ENCODE measurements at regions not wholly inside any gene's neighbourhood (a gene's known extent, or its start where the extent isn't known, plus 50 kb on each side); places are given as distances from the start of the nearest gene placed in this dataset.

DNA sequence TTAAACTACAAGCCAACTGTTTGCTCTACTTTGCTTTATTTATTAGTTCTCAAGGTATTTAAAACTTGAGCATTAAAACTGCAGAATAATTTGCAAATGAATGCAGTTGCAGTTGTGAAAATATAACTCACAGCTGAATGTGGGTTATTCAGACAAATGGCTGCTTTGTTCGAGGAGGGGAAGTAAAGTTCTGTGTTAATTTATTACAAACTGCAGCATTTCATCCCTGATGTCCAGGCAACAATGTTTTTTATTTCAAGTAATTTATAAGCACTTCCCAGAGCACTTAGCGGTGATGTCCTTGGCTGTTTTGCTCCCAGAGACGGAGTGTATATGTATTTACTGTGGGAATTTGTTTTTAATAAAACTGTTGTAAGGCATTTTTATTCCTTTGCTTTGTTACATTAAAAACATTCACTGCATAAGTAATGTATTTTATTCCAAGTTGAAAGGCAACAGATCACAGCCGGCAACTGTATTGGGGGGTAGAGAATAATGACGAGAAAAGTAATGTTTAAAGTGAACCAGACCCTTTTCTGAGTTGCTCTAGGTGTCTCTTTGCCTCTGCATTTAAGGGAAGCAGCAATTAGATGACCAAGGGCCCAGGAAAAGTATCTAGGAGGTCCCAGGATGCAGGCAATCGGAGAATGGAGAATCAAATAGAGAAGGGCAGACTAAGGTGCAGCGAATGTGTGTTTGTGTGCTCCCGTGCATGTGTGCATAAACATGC lies 291.2 kb upstream of the SALL1 start:
- DNase-seq, result no peak

DNA sequence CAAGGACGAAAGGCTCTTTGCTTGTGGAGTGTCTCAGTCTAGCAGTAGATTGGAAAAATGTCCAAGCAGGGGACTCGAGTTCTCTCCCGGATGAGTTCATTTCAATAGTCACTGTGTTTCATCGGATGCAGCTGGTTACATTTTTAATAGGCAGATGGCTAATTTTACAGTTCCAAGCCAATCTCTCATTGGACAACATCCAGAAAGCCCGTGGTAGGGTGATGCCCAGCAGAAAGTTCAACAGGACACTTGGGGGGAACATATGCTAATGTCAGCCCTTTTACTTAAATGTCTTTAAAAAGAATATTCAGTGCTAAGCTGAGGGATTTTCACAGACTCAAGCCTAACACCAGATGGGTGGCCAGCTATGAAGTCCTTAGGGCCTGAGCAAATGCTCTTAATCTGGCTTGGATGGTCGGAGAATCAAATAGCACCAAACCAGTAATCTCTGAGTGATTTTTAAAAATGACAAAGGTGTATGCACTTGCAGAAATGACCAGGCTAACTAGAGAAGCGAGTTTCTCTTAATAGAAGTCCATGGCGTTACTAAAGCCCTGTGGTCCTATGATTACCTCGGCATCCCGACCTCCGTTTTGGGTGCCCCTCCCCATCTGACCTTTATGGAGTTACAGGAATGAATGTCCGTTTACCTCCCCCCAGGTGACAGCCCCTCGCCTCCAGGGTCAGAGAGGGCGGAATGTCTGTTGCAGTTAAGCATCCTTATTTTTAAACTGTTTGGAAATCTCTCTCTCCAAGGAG lies 289.2 kb upstream of the SALL1 start:
- DNase-seq, result no peak

- DNase-seq, result no peak
Measured at GRCh38 chr16:51439271-51439670, 288.2 kb upstream of the SALL1 start.

DNA sequence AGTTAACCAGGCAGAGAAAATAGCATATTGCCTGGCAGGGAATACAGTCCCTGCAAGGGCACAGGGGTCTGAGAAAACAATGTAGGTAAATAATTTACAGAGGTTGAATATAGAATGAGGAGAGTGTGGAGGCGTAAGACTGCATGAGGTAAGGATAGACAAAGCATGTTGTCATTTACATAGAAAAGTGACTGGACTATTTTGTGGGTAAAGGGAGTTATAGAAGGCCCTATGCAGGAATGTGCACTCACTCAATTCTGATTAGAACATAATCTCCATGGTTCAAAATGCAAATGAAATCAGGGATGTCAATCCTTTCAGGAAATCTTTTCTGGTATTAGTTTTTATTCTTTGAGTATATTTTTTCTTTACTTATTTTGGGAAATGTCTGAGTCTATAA lies 285.7 kb upstream of the SALL1 start:
- no peak for DNase-seq

DNA sequence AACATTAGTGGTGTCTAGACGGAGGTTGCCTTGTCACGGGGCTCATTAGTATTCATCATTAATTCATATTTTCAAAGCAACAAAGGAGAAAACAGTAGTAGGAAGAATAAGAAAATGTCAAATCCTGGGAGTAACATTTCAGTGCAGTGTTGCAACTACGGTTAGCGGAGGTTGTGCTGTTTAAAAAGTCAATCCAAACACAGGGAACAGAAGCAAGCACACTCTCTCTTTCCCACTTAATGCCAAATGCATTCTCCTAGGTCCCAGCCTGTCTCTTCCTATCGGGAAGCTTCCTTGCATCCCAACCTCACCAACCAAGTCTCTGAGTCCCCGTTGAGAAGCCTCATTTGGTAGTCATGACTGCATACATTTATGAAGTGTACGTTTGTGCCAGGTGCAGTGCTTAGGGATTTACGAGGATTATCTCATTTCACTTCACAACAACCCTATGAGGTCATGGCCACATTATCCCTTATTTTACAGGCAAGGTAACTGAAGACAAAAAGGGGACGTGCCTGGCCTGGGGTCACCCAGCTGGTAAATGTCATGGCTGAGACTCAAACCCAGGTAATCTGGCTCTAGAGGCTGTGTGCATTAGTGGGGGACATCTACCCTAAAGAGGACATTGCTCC lies 283.6 kb upstream of the SALL1 start:
- DNase-seq, result no peak

DNA sequence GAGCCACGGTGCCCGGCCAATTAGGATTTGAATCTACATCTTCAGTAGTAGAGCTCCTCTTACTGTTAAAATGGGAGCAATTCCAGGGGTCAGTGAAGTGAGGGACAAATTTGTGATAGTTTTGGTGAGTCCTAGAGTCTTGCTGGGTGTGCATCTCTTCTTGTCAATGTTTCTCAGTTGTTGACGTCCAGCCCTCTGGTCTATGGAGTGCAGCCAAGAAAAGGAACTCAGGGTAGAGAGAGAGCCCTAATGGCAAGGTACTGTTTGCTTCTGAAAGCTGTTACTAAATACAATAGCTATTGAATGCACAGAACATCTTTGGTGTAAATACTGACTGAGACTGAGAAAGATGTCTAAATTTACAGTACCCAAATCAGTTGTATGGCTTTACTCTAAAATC lies 282.5 kb upstream of the SALL1 start:
- DNase-seq, result no peak

DNA sequence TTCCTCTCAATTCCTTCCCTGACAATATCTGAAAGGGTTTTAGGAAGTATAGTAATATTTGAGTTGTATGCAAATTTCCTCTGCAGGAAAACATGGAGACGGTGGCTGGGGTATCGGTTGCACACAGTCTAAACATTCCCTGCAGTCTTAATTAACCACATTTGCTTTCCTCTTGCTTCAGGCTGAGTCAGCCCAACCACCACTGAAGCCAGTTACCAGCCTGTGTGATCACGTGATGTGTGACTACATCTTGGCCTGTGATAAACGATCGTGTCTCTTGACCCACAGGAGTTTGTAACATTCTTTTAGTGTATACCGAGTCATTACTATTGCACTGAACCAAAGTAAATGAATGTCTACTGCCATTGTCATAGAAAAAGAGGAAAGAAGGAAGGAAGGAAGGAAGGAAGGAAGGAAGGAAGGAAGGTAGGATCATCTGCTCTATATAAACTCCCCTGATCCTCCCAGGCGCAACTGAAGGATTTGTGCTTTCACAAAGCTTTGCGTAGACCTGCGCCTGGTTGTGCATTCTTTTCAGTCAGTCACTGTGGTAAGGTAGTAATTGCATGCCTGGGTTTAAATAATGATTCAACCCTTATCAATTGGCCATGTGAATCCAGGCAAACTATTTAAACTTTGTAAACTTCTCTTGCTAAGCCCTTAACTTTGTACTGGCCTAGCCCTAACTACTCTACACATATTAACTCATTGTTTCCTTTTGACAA lies 280.6 kb upstream of the SALL1 start:
- no peak for DNase-seq

DNA sequence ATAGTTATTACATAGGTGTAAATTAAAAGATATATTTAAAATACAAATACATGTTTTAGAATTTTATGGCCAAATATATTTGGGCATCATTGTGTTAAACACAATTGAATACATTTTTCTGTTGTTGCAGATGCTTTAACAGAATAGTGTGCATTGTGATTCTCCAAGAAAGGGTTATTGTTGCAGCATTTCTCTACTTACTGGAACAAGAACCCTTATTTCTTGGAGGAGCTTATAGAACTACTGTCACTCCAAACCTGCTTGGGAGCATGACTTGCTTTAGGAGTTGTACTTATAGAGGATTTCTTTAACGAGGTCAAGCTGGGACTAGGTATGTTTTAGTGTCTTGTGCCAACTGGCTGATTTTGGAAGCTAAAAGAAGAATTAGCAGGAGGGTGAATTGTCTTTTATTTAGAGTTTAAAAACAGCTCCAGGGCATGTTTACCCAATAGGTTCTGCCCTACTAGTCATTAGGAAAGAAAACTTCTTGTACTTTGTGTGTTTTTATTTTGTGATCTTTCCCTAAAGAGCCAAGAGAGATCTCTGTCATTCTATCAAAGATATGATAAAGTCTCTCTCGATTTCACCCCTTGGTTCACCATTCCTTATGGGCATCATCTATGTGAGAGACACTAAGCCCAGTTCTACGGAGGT lies 279.8 kb upstream of the SALL1 start:
- no peak for DNase-seq

- DNase-seq, result no peak
Measured at GRCh38 chr16:51429041-51429440, 278.0 kb upstream of the SALL1 start.

- DNase-seq, result no peak
Measured at GRCh38 chr16:51427085-51427484, 276.0 kb upstream of the SALL1 start.

GRCh38 chr16:51426276-51426675 lies 275.2 kb upstream of the SALL1 start:
- DNase-seq, result no peak

DNA sequence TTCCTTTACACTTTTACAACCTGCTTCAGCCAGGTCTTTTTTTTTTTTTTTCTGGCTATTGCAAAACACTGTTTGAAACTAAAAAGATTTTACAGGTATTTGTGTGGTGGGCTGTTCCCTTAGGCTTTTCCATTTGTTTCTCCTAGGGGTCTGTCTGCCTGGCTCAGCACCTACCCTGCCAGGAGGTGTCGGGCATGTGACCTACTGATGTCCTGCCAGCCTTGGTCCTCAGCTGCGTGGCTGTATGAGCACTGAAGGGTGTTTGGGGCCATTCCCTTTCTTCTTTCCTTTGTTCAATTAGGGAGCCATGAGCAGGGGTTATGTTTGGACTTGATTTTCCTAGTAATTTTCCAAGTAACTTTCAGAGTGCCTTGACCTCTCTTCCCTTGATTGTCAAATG lies 269.2 kb upstream of the SALL1 start:
- DNase-seq, result no peak

DNA sequence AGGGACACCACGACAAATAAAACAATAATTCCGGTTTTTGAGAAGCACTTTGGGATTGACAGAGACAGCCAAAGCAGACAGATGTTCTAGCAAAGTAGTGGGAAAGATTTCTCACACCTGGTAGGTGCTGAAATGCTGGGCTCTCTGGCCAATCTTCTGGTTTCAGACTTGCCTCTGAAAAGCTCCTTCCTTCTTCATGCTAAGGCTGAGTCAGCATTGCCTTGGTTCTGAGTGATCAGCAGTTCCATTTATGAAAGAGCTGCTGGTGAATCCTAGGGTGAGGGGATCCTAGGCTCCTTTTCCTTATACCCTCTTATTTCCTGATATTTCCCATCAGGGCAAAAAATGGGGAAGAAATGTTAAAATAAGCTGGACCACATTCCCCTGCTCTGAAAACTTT lies 268.7 kb upstream of the SALL1 start:
- DNase-seq, result no peak

DNA sequence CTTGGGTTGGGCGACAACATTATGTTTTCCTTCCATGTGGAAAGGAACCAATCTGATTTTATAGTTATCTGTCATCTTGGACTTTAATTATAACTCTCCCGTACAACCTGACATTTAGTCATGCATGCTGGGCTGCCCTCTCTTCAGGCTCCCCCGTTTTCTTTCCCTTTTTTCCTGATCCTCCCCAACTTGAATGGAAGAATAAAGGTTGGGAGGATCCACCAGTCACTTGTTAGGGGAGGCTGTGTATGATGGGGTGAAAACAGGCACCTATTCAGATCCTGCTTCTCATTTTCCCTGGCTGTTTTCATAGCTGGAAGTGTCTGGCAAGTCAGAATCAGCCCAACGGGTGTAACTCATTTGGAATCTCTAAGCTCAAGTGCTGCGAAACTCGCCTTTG lies 267.2 kb upstream of the SALL1 start:
- no peak for DNase-seq

- DNase-seq, result no peak
Measured at GRCh38 chr16:51416926-51417325, 265.9 kb upstream of the SALL1 start.

DNA sequence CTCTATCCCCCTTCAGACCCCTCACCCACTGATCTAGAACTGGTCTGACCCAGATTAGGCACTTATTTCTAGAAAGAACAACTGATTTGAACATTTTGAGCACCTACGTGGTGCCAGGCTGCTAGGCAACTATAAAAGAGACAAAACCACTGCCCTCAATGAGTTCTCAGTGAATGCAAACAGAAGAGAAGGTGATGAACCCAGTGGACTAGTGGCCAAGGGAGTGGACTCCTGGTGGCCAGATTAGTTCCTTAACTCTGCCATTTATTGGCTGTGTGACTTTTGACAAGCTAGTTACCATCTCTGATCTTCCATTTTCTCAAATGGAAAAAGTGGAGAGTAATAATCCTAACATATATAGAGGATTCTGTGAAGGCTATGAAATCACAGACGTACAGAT lies 259.1 kb upstream of the SALL1 start:
- no peak for DNase-seq

- no peak for DNase-seq
Measured at GRCh38 chr16:51409001-51409675, 258.1 kb upstream of the SALL1 start.

GRCh38 chr16:51408357-51408756 lies 257.3 kb upstream of the SALL1 start:
- no peak for DNase-seq

DNA sequence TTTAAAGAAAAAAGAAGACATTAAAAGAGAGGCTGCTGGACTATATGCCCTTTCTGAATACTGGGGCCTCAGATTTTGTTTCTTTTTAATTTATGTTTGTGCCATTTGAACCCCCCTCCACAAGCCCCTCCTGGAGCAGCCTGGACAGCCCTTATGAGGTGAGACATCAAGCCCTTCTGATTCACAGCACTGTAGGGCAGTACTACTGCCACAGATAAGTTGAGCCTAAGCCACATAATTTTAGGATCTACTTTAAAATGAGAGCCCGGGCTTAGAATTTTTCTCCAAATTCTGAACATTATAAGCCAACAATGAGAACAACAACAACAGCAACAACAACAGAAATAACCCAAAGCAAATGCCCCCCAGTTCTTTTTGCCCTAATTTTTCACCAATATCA lies 256.9 kb upstream of the SALL1 start:
- no peak for DNase-seq

- no peak for DNase-seq
Measured at GRCh38 chr16:51407199-51407598, 256.1 kb upstream of the SALL1 start.

DNA sequence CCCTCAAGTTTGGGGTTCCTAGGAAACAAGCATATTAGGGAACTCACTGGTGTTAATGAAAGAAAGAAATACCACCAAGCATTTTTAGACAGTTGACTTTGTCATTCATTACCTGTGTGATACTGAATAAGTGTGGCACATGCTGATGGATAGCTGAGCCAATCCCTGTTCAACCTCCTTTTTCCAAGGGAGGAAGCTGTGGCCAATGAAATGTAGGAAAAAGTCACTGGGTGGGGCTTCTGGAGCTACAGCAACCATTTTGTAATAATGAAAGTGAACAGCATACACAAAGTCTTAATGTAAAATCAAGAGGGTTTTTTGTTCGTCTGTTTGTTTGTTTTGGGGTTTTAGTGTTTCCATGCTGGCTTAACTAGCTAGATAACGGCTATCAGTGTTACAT lies 254.3 kb upstream of the SALL1 start:
- DNase-seq, result no peak

DNA sequence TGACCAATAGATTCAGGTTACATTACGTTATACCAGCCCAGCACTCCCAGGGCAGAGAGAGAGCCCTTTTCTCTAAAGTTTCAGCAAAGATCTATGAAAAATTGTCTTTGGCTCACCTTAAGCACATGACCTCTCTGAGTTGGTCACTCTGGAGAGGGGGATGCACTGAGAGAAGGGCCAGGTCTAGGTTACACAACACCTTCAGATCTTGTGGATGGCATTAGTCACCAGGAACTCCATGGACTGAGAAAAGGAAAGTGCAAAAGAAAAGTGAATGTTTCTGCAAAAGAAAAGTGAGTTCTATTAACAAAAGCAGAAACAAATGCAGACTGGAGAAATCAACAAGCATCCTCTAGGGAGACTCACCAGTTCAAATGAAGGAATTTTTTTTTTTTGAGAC lies 253.3 kb upstream of the SALL1 start:
- no peak for DNase-seq
